PC-9 (cell line): ENCODE measurements at regions not wholly inside any gene's neighbourhood (a gene's known extent, or its start where the extent isn't known, plus 50 kb on each side); places are given as distances from the start of the nearest gene placed in this dataset.

Source experiments
- BruUV-seq: library from RNA; stranded (reverse); fragments of 400-500 nt; replicated peaks from 2 replicates; lab custom pipeline; 2021; lab: Mats Ljungman, UMichigan
- CTCF ChIA-PET: fragments of 300-600 bp; sonication (Branson Sonifier 250); formaldehyde crosslinking; loops from one replicate; lab custom pipeline; 2022; ENCODE audit warnings: antibody characterized with exemption; lab: Charles Lee
- POLR2A ChIA-PET: fragments of 300-600 bp; sonication (Branson Sonifier 250); formaldehyde crosslinking; loops from one replicate; lab custom pipeline; 2022; ENCODE audit warnings: antibody characterized with exemption; ENCODE audit not compliant: unreplicated experiment; lab: Charles Lee
- DNase-seq, 2 experiments: peaks; one replicate each; pipeline versions ENCODE4 v3.0.0 to v3.0.0-alpha.2; 2015 to 2022; ENCODE audit warnings: mixed read lengths in 1 of 2
- H2AFZ ChIP-seq: fragments of 200-600 bp; sonication (generic); 2 replicates; pipeline ENCODE4 v1.8.1; 2017; ENCODE audit warnings: antibody characterized with exemption
- H3F3A ChIP-seq: fragments of 200-600 bp; sonication (generic); 2 replicates; pipeline ENCODE4 v1.8.1; 2017; ENCODE audit warnings: antibody characterized with exemption, mild to moderate bottlenecking, low read depth; ENCODE audit not compliant: insufficient read depth
- H3K27ac ChIP-seq: fragments of 200-600 bp; sonication (generic); 2 replicates; pipeline ENCODE4 v1.6.1; 2016; ENCODE audit warnings: mixed run types
- H3K27me3 ChIP-seq: fragments of 200-600 bp; sonication (generic); 2 replicates; pipeline ENCODE4 v1.6.1; 2016; ENCODE audit warnings: low read depth, mixed run types; ENCODE audit not compliant: insufficient read depth
- H3K36me3 ChIP-seq: fragments of 200-600 bp; sonication (generic); 2 replicates; pipeline ENCODE4 v1.6.1; 2016; ENCODE audit warnings: low read depth, mixed run types
- H3K4me1 ChIP-seq: fragments of 200-600 bp; sonication (generic); replicated peaks from 2 replicates; pipeline ENCODE4 v1.6.1; 2016; ENCODE audit warnings: mixed run types; ENCODE audit not compliant: insufficient read depth
- H3K4me2 ChIP-seq: fragments of 200-600 bp; sonication (generic); 2 replicates; pipeline ENCODE4 v1.6.1; 2017; ENCODE audit warnings: mixed run types
- H3K4me3 ChIP-seq: fragments of 200-600 bp; sonication (generic); 2 replicates; pipeline ENCODE4 v1.6.1; 2016; ENCODE audit warnings: mixed run types
- H3K79me2 ChIP-seq: fragments of 200-600 bp; sonication (generic); 2 replicates; pipeline ENCODE4 v1.6.1; 2017; ENCODE audit warnings: low read depth, mixed run types
- H3K9me2 ChIP-seq: fragments of 200-600 bp; sonication (generic); 2 replicates; pipeline ENCODE4 v1.8.1; 2017; ENCODE audit warnings: mild to moderate bottlenecking; ENCODE audit not compliant: insufficient read depth
- H3K9me3 ChIP-seq: fragments of 200-600 bp; sonication (generic); 2 replicates; pipeline ENCODE4 v1.8.1; 2016; ENCODE audit warnings: low read depth; ENCODE audit not compliant: insufficient read depth
- H4K20me1 ChIP-seq: fragments of 200-600 bp; sonication (generic); 2 replicates; pipeline ENCODE4 v1.8.1; 2017; ENCODE audit not compliant: insufficient read depth
- CTCF ChIP-seq: fragments of 200-600 bp; sonication (generic); conservative IDR thresholded peaks from 2 replicates; pipeline ENCODE4 v1.6.1; 2017; ENCODE audit warnings: mixed run types, antibody characterized with exemption, mild to moderate bottlenecking, moderate library complexity
- EZH2 ChIP-seq: fragments of 200-600 bp; sonication (generic); IDR thresholded peaks from 2 replicates; pipeline ENCODE4 v1.8.0; 2017; ENCODE audit warnings: antibody characterized with exemption, low read depth
- intact Hi-C: fragments of 100-400 bp; cut with micrococcal nuclease; formaldehyde crosslinking; loops from one replicate; pipeline ENCODE4 v1.10.0; 2022; ENCODE audit not compliant: unreplicated experiment

- H3K79me2 ChIP-seq = no peaks in the 10 kb centered on the region
- H3K4me3 ChIP-seq = no peak overlapping the region
- H3K4me2 ChIP-seq = 0 out of 2 replicates have a peak overlapping the region, but pooled peaks have one; percentile 7
- ChIA-PET CTCF (no interaction called here), POLR2A (no interaction called here)
- no peaks in the 10 kb centered on the region for H3F3A ChIP-seq
- no peaks in the 10 kb centered on the region for H3K27me3 ChIP-seq
- no peaks in the 10 kb centered on the region for H4K20me1 ChIP-seq
- no peak overlapping the region for H3K27ac ChIP-seq
- no TSS peak for BruUV-seq
- TF ChIP-seq EZH2 (no peak), CTCF (no peak)
- no peak for DNase-seq
- H3K9me2 ChIP-seq = no peaks in the 10 kb centered on the region
- H2AFZ ChIP-seq = peak overlapping the region; percentile 55
- no peaks in the 10 kb centered on the region for H3K9me3 ChIP-seq
- no peaks in the 10 kb centered on the region for H3K36me3 ChIP-seq
- intact Hi-C loops = no loop called here
- no peaks in the 10 kb centered on the region for H3K4me1 ChIP-seq
These were observed 789.2 kb upstream of the RGS18 start for GRCh38 chr1:191368891-191369654.

GRCh38 chr1:191371626-191372025 is 786.6 kb upstream of the RGS18 start:
- H3K27ac ChIP-seq = no peak overlapping the region
- no peaks in the 10 kb centered on the region for H3K27me3 ChIP-seq
- H4K20me1 ChIP-seq = no peaks in the 10 kb centered on the region
- H3K4me2 ChIP-seq = no peak overlapping the region
- H3K9me3 ChIP-seq = no peaks in the 10 kb centered on the region
- no TSS peak for BruUV-seq
- no peaks in the 10 kb centered on the region for H3K36me3 ChIP-seq
- TF ChIP-seq CTCF (no peak), EZH2 (no peak)
- no peaks in the 10 kb centered on the region for H3F3A ChIP-seq
- ChIA-PET CTCF (no interaction called here), POLR2A (no interaction called here)
- 0 out of 2 replicates have a peak overlapping the region, but pooled peaks have one; percentile 51 for H2AFZ ChIP-seq
- no peak overlapping the region for H3K4me3 ChIP-seq
- H3K79me2 ChIP-seq = no peaks in the 10 kb centered on the region
- no peak for DNase-seq
- H3K4me1 ChIP-seq = no peaks in the 10 kb centered on the region
- intact Hi-C loops = no loop called here
- H3K9me2 ChIP-seq = no peaks in the 10 kb centered on the region

- no peaks in the 10 kb centered on the region for H3K9me2 ChIP-seq
- H3K27me3 ChIP-seq = no peaks in the 10 kb centered on the region
- no peaks in the 10 kb centered on the region for H4K20me1 ChIP-seq
- H3K9me3 ChIP-seq = peaks cover 6% of the 10 kb centered on the region; the same call in 1 of the 2 replicates
- ChIA-PET CTCF (interaction anchor here (0.7 kb wide), 1 partner anchor 218 kb away, joined by 3 read pairs; no protein-coding TSS in a partner anchor), POLR2A (no interaction called here)
- BruUV-seq = no TSS peak
- no peak overlapping the region for H3K27ac ChIP-seq
- intact Hi-C loops = no loop called here
- H3K79me2 ChIP-seq = no peaks in the 10 kb centered on the region
- no peak overlapping the region for H3K4me3 ChIP-seq
- no peak for DNase-seq
- no peak for TF ChIP-seq EZH2
- TF ChIP-seq CTCF = no peak
- no peaks in the 10 kb centered on the region for H3K36me3 ChIP-seq
- no peak overlapping the region for H3K4me2 ChIP-seq
- no peaks in the 10 kb centered on the region for H3K4me1 ChIP-seq
- no peaks in the 10 kb centered on the region for H3F3A ChIP-seq
- no peak overlapping the region for H2AFZ ChIP-seq
These were observed 770.0 kb upstream of the RGS18 start for GRCh38 chr1:191388283-191388682.
